Activated CD8-positive, alpha-beta memory T cell treated with anti-CD3 and anti-CD28 coated beads for 24 hours (primary cell): ENCODE measurements at regions not wholly inside any gene's neighbourhood (a gene's known extent, or its start where the extent isn't known, plus 50 kb on each side); places are given as distances from the start of the nearest gene placed in this dataset.

Experiments
- DNase-seq: peaks from one replicate; pipeline ENCODE4 v3.0.0-alpha.2; 2020

DNA sequence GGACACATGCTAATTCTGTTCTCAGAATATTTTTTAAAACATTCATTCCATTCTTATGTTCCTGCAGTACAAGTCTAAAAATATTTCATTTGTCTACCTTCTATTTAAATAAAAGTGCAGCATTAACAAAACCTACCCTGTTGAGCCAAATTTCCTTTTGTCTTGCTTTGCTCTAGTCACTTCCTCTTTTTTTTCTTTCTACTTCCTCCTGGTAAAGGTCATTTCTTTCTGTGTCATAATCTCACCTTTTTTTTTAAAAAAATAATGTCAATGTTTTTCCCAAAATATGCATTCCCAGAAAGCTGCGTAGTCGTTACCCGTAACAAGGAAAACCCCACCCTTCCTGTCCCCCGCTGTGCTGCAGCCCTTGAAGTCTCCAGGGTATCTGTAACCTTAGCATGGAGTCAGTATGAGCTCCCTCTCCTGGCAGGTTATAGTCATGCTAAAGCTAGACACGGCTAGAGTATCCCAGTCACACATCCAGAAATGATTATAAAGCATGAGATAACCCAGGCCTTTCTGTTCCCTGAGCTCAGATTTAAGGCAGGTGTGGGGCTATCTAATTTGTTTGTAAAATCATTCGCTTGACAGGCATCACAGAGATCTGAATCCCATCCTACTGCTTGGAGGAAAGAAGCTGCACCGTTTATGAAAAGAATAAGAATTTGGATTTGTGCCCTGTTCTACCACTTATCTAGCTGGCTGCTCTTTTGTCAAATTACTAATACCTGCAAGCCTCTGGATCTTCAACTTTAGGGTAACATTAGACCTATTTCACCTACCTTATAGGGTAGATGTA, 51.1 kb upstream of the EED start:
- DNase-seq = peak; percentile 77

DNA sequence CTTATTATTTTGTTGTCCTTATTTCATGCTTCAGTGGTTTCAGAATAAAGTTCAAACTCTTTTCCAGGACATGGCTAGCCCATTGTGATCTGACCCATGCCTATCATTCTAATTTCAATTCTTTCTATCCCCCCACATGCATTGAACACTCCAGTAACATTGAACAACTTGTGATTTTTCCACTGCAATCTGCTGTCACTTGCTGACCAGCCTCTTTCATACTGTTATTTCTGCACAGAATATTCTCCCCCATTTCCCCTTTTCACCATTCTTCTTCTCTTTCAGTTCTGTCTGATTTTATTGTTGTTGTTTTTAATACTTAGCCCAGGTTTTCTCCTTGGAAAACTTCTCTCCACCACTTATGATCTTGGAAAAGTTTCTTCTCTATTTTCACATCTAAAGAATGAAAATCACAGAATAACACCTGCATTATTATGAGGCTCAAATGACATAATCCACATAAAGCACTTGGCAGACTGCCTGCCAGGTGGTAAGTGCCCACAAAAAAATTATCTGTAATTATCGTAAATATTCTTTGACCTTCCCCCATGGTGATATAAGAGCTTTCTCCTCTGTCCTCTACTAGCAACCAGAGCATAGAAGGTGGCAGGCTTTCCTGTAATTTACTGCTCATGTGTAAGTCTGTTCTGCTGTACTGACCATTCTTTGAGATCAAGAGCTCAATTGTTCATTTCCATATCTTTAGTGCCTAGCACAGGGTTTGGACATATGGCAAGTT, 51.9 kb upstream of the EED start:
- DNase-seq = no peak

DNA sequence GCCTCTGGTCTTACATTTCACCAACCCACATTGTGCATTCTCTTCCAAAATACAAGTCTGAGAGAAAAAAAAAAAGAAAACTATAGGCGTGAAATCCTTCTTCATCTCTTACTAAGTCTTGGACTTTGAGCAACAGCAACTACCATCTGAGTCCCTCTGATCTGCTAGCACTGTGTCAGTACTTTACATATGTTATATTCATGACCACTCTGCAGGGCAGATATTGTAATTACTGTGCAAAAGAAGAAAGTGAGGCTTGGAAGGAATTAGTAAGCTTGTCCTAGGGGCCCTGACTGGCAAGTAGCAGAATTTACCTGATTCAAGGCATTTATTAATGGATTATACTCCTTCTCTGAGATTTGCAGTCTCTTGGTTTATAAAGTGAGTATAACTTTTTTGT, 52.7 kb upstream of the EED start:
- no peak for DNase-seq

GRCh38 chr11:86187027-86187426, 57.5 kb upstream of the EED start:
- DNase-seq = no peak

DNA sequence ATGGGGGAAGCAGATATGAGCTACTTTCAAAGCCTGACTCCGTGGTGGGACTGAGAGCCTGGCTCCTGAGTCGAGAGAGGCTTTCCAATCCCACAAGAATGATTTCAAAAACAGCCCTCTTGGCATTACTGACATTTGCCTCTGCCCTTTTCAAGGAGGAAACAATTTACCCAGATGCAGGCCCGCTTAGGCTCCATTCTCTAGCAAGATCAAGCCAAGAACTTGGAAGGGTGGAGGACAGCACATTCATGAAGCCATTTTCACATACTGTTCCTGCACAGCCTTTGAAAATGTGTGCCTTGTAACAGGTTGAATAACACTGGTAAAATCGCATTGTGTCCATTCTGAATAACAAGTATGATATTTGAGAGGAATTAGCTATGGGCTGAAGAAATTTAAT, 58.2 kb upstream of the EED start:
- DNase-seq = no peak

GRCh38 chr11:86185381-86185750, 59.2 kb upstream of the EED start:
- no peak for DNase-seq

- DNase-seq = no peak
Measured at GRCh38 chr11:86184728-86185380, 59.7 kb upstream of the EED start.

GRCh38 chr11:86183694-86184093, 60.9 kb upstream of the EED start:
- no peak for DNase-seq

GRCh38 chr11:86182976-86183584, 61.5 kb upstream of the EED start:
- DNase-seq = peak; percentile 75

DNA sequence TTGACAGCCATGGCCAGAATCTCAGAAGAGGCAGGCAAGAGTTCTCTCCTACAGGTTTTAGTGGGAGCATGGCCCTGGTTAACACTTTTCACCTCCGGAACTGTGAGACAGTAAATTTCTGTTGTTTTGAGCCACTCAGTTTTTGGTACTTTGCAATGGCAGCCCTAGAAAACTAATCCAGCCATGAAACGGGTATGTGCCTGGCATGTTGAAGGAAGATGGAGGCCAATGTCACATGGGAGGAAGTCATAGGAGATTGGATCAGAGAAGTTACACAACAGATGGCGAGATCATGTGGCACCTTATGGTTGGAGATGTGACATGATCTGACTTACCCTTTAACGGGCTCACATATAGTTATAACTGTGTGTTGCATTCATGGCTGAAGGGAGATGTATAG, 63.2 kb upstream of the EED start:
- no peak for DNase-seq

DNA sequence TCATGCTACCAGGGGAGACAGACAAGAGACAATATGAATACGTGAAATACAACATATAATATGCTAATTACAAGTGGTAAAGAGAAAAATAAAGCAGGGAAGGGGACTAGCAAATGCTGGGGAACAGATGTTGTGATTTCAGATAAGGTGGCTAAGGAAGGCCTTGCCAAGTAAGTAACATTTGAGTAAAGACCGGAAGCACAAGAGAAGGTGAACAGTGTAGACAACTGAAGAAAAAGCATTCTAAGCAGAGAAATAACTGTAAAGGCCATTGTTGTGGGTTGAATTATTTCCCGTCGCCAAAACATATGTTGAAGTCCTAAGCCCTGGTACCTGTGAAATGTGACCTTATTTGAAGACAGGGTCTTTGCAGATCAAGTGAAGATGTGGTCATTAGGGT, 63.7 kb upstream of the EED start:
- DNase-seq = no peak

GRCh38 chr11:86180423-86180822, 64.1 kb upstream of the EED start:
- no peak for DNase-seq

GRCh38 chr11:86179646-86180064, 64.9 kb upstream of the EED start:
- no peak for DNase-seq

DNA sequence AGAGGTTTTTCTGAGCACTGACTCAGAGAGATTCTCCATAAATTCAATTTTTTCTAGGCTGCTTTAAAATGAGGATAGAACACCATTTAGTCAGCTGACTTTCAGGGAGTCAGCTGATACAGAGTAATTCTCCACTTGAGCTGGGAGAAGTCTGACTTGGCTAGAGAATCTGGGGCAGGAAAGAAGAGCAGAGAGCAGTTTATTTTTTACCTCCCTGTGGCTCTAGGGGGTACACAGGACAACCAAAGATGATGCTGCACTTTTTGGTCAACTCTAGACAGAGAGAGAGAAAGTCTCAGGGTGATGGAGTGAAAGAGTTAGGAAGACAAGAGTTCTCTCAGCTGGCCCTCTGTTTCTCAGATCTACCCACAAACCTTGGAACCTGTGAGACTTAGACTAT, 67.3 kb upstream of the EED start:
- no peak for DNase-seq

- no peak for DNase-seq
Measured at GRCh38 chr11:86176165-86176884, 68.2 kb upstream of the EED start.

DNA sequence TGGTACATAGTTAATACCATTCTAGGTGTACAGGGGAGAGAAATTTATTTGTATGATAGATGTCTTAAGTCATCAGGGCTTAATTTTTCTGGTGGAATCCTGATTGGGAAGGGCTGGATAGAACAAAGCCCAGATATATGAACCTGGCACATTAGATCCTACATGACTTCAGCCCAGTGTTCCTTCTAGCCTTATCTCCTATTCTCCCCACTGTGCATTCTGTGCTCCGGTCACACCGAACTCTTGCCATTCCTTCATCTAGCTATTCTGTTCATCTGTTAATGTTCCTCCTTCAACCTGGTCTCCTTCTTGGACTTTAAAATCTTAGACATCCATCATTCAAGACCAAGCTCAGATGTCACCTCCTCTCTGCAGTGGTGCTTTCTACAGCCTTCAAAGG, 68.9 kb upstream of the EED start:
- no peak for DNase-seq

- no peak for DNase-seq
Measured at GRCh38 chr11:86175191-86175590, 69.4 kb upstream of the EED start.

DNA sequence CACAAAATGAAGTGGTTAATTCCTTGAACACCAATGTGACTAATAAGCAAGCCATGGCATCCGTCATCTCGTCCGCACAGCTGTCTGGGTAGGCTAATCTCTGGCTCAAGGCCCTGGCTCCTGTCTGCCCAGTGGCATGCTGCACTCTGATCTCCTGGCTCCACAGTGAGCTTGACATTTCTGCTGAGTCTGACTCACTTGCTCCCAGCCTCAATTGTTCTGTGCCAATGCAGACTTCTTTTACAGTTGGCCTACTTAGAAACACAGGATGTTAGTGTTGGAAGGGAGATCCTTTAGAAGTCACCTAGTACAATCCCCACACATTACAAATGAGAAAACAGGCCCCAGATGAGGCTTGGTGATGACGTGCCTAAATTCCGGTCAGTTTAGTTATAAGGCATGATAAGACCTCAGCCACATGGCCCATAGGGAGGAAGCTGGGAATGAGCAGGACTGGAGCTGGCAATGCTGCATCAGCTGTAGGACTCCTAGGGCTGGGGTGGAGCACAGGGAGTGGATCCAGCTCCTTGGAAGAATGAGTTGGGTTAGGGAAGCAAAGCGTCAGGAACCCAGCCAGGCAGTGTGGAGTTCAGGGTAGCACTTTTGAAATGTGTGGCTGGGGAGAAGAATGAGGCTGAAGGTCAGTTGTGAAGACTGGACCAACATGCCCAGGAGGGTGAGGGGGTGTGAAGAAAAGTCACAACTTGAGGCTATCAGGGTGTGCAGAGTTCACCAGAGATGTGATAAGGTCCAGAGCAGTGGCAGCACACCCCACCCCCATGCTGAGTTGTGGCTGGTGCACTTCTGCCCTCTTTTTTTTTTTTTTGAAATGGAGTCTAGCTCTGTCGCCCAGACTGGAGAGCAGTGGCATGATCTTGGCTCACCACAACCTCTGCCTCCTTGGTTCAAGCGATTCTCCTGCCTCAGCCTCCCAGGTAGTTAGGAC, 70.2 kb upstream of the EED start:
- DNase-seq = no peak

GRCh38 chr11:86172894-86173293, 71.7 kb upstream of the EED start:
- no peak for DNase-seq

GRCh38 chr11:86171627-86172026, 72.9 kb upstream of the EED start:
- DNase-seq = no peak

- no peak for DNase-seq
Measured at GRCh38 chr11:86167499-86168164, 76.9 kb upstream of the EED start.
